Activated CD8-positive, alpha-beta memory T cell treated with anti-CD3 and anti-CD28 coated beads for 24 hours (primary cell): ENCODE measurements at regions not wholly inside any gene's neighbourhood (a gene's known extent, or its start where the extent isn't known, plus 50 kb on each side); places are given as distances from the start of the nearest gene placed in this dataset.

Experiments
- DNase-seq: peaks from one replicate; pipeline ENCODE4 v3.0.0-alpha.2; 2020

DNA sequence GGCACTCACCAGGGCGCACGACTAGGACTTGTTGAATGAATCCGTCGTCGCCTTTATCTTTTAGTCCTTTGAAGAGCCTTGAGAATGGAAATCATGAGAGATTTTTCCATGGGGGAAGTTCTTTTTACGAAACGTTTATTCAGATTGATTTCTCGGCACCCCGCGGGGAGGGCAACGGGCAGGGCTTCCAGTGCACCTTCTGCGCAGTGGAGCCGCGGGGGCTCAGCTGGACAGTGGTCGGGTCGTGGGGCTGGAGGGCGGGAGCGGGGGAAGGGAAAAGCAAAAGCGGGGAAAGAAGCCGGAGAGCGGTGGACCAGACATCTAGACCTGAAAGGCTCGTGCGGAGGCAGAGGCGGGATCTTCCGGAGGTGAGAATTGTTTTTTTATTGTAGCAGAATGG is 50.6 kb upstream of the NBPF20 start:
- peak; percentile 59 for DNase-seq

DNA sequence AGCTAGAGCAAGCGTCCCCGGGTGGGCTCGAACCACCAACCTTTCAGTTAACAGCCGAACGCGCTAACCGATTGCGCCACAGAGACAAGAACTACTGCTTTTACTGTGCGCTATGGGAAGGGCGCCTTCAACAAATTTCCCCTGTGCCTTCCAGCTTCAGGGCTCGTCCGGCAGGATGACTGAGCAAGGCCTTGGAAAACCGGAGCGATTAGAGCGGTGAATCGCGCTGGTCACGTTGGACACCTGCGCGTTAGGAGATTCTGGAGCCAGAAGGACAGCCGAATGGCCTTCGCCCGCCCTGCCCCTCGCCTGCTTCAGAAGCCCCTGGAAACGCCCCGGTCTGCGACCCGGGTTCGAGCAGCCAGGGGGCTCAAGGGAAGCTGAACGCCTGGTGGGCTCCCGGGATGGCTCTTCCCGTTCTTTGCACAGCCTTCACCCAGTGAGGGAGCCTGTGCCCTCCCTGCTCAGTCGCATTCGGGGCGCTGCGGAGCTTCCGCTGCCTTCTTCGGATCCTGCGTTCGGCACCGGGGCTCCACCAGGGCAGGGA is 50.0 kb upstream of the NBPF20 start:
- DNase-seq, result peak; percentile 74
